ENCODE measurements at regions not wholly inside any gene's neighbourhood (a gene's known extent, or its start where the extent isn't known, plus 50 kb on each side); places are given as distances from the start of the nearest gene placed in this dataset.

GRCh38 chr7:153185936-153186335 is 426.4 kb downstream of the ACTR3B start:
- no peaks in the 10 kb centered on the region for H3K4me1 ChIP-seq
- H3K27ac ChIP-seq: no peak overlapping the region
- H3K36me3 ChIP-seq: no peaks in the 10 kb centered on the region
- no peak overlapping the region for H3K4me3 ChIP-seq
- intact Hi-C loops (cut with DNase I; ENCODE audit: low total_unique reads): no loop called here
- TF ChIP-seq POLR2AphosphoS5 (IDR thresholded peaks at IDR 0.05) (no peak), CTCF (IDR thresholded peaks at IDR 0.05 in 8 of 11, conservative IDR thresholded peaks at IDR 0.05 in 3 of 11) (no peak), POLR2A (IDR thresholded peaks at IDR 0.05) (no peak)
- no peaks in the 10 kb centered on the region for H3K27me3 ChIP-seq (replicated peaks in 1 of 7)
- no peak for DNase-seq
- H3K9me3 ChIP-seq: peaks cover 0 to 4% (median 0%) of the 10 kb centered on the region in 8 donors

- intact Hi-C loops (cut with DNase I; ENCODE audit: low total_unique reads): no loop called here
- Histone ChIP-seq H3K4me3 (no peak overlapping the region), H3K9me3 (peaks cover 0 to 4% (median 0%) of the 10 kb centered on the region in 8 donors), H3K36me3 (no peaks in the 10 kb centered on the region), H3K27me3 (replicated peaks in 1 of 7) (no peaks in the 10 kb centered on the region), H3K27ac (no peak overlapping the region), H3K4me1 (no peaks in the 10 kb centered on the region)
- TF ChIP-seq POLR2AphosphoS5 (IDR thresholded peaks at IDR 0.05) (no peak), POLR2A (IDR thresholded peaks at IDR 0.05) (no peak), CTCF (IDR thresholded peaks at IDR 0.05 in 8 of 11, conservative IDR thresholded peaks at IDR 0.05 in 3 of 11) (no peak)
- DNase-seq: no peak
- 56 to 69% (median 68%) methylated on average over 3 of the region's 3 CpGs for WGBS, 5 donors
Measured at GRCh38 chr7:153188161-153188560, 428.6 kb downstream of the ACTR3B start.

GRCh38 chr7:153188630-153189029 is 429.1 kb downstream of the ACTR3B start:
- intact Hi-C loops (cut with DNase I; ENCODE audit: low total_unique reads): no loop called here
- no peaks in the 10 kb centered on the region for H3K27me3 ChIP-seq (replicated peaks in 1 of 7)

GRCh38 chr7:153190452-153190851 is 430.9 kb downstream of the ACTR3B start:
- no peaks in the 10 kb centered on the region for H3K27me3 ChIP-seq (replicated peaks in 1 of 7)
- 49 to 70% (median 57%) methylated on average over 3 of the region's 3 CpGs for WGBS, 5 donors
- H3K4me1 ChIP-seq: no peaks in the 10 kb centered on the region
- no peaks in the 10 kb centered on the region for H3K9me3 ChIP-seq
- intact Hi-C loops (cut with DNase I; ENCODE audit: low total_unique reads): no loop called here
- H3K36me3 ChIP-seq: no peaks in the 10 kb centered on the region
- H3K4me3 ChIP-seq: no peak overlapping the region
- TF ChIP-seq POLR2AphosphoS5 (IDR thresholded peaks at IDR 0.05): no peak
- TF ChIP-seq POLR2A (IDR thresholded peaks at IDR 0.05): no peak
- TF ChIP-seq CTCF (IDR thresholded peaks at IDR 0.05 in 8 of 11, conservative IDR thresholded peaks at IDR 0.05 in 3 of 11): no peak
- DNase-seq: no peak
- H3K27ac ChIP-seq: no peak overlapping the region

More at GRCh38 chr7:153188630-153189029, 429.1 kb downstream of the ACTR3B start:
- Histone ChIP-seq H3K9me3 (peaks cover 0 to under 1% (median 0%) of the 10 kb centered on the region in 8 donors), H3K36me3 (no peaks in the 10 kb centered on the region), H3K27ac (no peak overlapping the region), H3K4me1 (no peaks in the 10 kb centered on the region), H3K4me3 (no peak overlapping the region)
- no peak for DNase-seq
- 77 to 91% (median 82%) methylated on average over 3 of the region's 3 CpGs for WGBS, 5 donors
- TF ChIP-seq CTCF (IDR thresholded peaks at IDR 0.05 in 8 of 11, conservative IDR thresholded peaks at IDR 0.05 in 3 of 11) (no peak), POLR2A (IDR thresholded peaks at IDR 0.05) (no peak), POLR2AphosphoS5 (IDR thresholded peaks at IDR 0.05) (no peak)

All from spleen (tissue), 11 donors.